ENCODE measurements at regions not wholly inside any gene's neighbourhood (a gene's known extent, or its start where the extent isn't known, plus 50 kb on each side); places are given as distances from the start of the nearest gene placed in this dataset.

- TF ChIP-seq, protein P1, sequence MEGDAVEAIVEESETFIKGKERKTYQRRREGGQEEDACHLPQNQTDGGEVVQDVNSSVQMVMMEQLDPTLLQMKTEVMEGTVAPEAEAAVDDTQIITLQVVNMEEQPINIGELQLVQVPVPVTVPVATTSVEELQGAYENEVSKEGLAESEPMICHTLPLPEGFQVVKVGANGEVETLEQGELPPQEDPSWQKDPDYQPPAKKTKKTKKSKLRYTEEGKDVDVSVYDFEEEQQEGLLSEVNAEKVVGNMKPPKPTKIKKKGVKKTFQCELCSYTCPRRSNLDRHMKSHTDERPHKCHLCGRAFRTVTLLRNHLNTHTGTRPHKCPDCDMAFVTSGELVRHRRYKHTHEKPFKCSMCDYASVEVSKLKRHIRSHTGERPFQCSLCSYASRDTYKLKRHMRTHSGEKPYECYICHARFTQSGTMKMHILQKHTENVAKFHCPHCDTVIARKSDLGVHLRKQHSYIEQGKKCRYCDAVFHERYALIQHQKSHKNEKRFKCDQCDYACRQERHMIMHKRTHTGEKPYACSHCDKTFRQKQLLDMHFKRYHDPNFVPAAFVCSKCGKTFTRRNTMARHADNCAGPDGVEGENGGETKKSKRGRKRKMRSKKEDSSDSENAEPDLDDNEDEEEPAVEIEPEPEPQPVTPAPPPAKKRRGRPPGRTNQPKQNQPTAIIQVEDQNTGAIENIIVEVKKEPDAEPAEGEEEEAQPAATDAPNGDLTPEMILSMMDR (conservative IDR thresholded peaks at IDR 0.05; ENCODE audit: low read length), result no peak
- TF ChIP-seq EZH2phosphoT487 (IDR thresholded peaks at IDR 0.05; ENCODE audit: borderline replicate concordance), result no peak
These were observed 336.9 kb downstream of the ETS1 start for GRCh38 chr11:128250482-128250881.
